ENCODE measurements at regions not wholly inside any gene's neighbourhood (a gene's known extent, or its start where the extent isn't known, plus 50 kb on each side); places are given as distances from the start of the nearest gene placed in this dataset.

GRCh38 chr10:21263263-21263803 lies 262.1 kb downstream of the SKIDA1 start:
- DNase-seq (ENCODE audit: low read depth in 2 of 2): no peak

GRCh38 chr10:21261842-21262294 lies 263.6 kb downstream of the SKIDA1 start:
- DNase-seq (ENCODE audit: low read depth in 2 of 2): no peak

- DNase-seq (ENCODE audit: low read depth in 2 of 2): no peak
These were observed 264.9 kb downstream of the SKIDA1 start for GRCh38 chr10:21260506-21261149.

- DNase-seq (ENCODE audit: low read depth in 2 of 2): no peak
These were observed 265.4 kb downstream of the SKIDA1 start for GRCh38 chr10:21260066-21260465.

- no peak for DNase-seq (ENCODE audit: low read depth in 2 of 2)
These were observed 267.6 kb downstream of the SKIDA1 start for GRCh38 chr10:21257919-21258318.

GRCh38 chr10:21257191-21257590 lies 268.3 kb downstream of the SKIDA1 start:
- DNase-seq (ENCODE audit: low read depth in 2 of 2): no peak

GRCh38 chr10:21249435-21249834 lies 276.0 kb downstream of the SKIDA1 start:
- no peak for DNase-seq (ENCODE audit: low read depth in 2 of 2)

GRCh38 chr10:21247592-21247991 lies 277.9 kb downstream of the SKIDA1 start:
- no peak for DNase-seq (ENCODE audit: low read depth in 2 of 2)

GRCh38 chr10:21246178-21246577 lies 279.3 kb downstream of the SKIDA1 start:
- no peak for DNase-seq (ENCODE audit: low read depth in 2 of 2)

GRCh38 chr10:21243748-21244257 lies 281.7 kb downstream of the SKIDA1 start:
- no peak for DNase-seq (ENCODE audit: low read depth in 2 of 2)

- no peak for DNase-seq (ENCODE audit: low read depth in 2 of 2)
These were observed 282.6 kb downstream of the SKIDA1 start for GRCh38 chr10:21242915-21243314.

- no peak for DNase-seq (ENCODE audit: low read depth in 2 of 2)
These were observed 286.8 kb downstream of the SKIDA1 start for GRCh38 chr10:21238717-21239116.

GRCh38 chr10:21238044-21238443 lies 287.4 kb downstream of the SKIDA1 start:
- DNase-seq (ENCODE audit: low read depth in 2 of 2): no peak

GRCh38 chr10:21234761-21235160 lies 290.7 kb downstream of the SKIDA1 start:
- DNase-seq (ENCODE audit: low read depth in 2 of 2): no peak

GRCh38 chr10:21230219-21230618 lies 295.3 kb downstream of the SKIDA1 start:
- no peak for DNase-seq (ENCODE audit: low read depth in 2 of 2)

GRCh38 chr10:21217748-21218367 lies 307.6 kb downstream of the SKIDA1 start:
- no peak for DNase-seq (ENCODE audit: low read depth in 2 of 2)

GRCh38 chr10:21217107-21217506 lies 308.4 kb downstream of the SKIDA1 start:
- DNase-seq (ENCODE audit: low read depth in 2 of 2): no peak

- DNase-seq (ENCODE audit: low read depth in 2 of 2): no peak
These were observed 311.2 kb downstream of the SKIDA1 start for GRCh38 chr10:21214329-21214728.

GRCh38 chr10:21213381-21213780 lies 312.1 kb downstream of the SKIDA1 start:
- no peak for DNase-seq (ENCODE audit: low read depth in 2 of 2)

GRCh38 chr10:21212912-21213311 lies 312.6 kb downstream of the SKIDA1 start:
- DNase-seq (ENCODE audit: low read depth in 2 of 2): no peak

GRCh38 chr10:21212348-21212747 lies 313.1 kb downstream of the SKIDA1 start:
- DNase-seq (ENCODE audit: low read depth in 2 of 2): no peak

- DNase-seq (ENCODE audit: low read depth in 2 of 2): no peak
These were observed 312.4 kb upstream of the NEBL start for GRCh38 chr10:21209495-21209894.

- DNase-seq (ENCODE audit: low read depth in 2 of 2): no peak
These were observed 311.7 kb upstream of the NEBL start for GRCh38 chr10:21208666-21209316.

All from stimulated activated CD8-positive, alpha-beta memory T cell treated with anti-CD3 and anti-CD28 coated beads, Interleukin-2, amount 100 ng/mL, for 48 hours (primary cell).